ENCODE measurements at regions not wholly inside any gene's neighbourhood (a gene's known extent, or its start where the extent isn't known, plus 50 kb on each side); places are given as distances from the start of the nearest gene placed in this dataset.
A peak's percentile ranks its signal among the peaks of the same experiment; 100 is the strongest.
"Not testable (repeated sequence)": the region's sequence is repeated elsewhere in the genome, so short reads cannot be mapped to it uniquely, and the experiment has no call there.

GRCh38 chr6:13874191-13874549, 50.6 kb upstream of the RNF182 start:
- H3K36me3 ChIP-seq (ENCODE audit: insufficient read depth, low read length) = no peaks in the 10 kb centered on the region
- intact Hi-C loops (cut with micrococcal nuclease; ENCODE audit: unreplicated experiment) = loop anchor here (10.0 kb wide), 1 partner anchor 171 kb away; no protein-coding TSS in a partner anchor
- no peak overlapping the region for H3K27ac ChIP-seq (ENCODE audit: low read depth, low read length, poor library complexity, severe bottlenecking)
- no peaks in the 10 kb centered on the region for H3K79me2 ChIP-seq (ENCODE audit: insufficient read depth, low read depth, low read length)
- peak overlapping the region; percentile 68; the same call in 1 of the 2 replicates for H2AFZ ChIP-seq (ENCODE audit: low read length)
- no peaks in the 10 kb centered on the region for H3K9me3 ChIP-seq (ENCODE audit: low read length)
- no peaks in the 10 kb centered on the region for H3K9me2 ChIP-seq (ENCODE audit: insufficient read depth, low read length)
- no peak for DNase-seq (ENCODE audit: low spot score)
- TF ChIP-seq EZH2phosphoT487 (IDR thresholded peaks at IDR 0.05; ENCODE audit: borderline replicate concordance, low read depth, low read length) = no peak
- TF ChIP-seq CTCF (conservative IDR thresholded peaks at IDR 0.05; ENCODE audit: low read length) = no peak
- CTCF ChIA-PET (ENCODE audit: unreplicated experiment) = no interaction called here
- BruUV-seq (replicated peaks) = no TSS peak
- no peak overlapping the region for H3K4me3 ChIP-seq (ENCODE audit: low read depth, low read length, poor library complexity, severe bottlenecking)
- POLR2A ChIA-PET = interaction anchor here (0.8 kb wide), 1 partner anchor 13 kb away, joined by 3 read pairs; no protein-coding TSS in a partner anchor
- no peaks in the 10 kb centered on the region for H4K20me1 ChIP-seq (ENCODE audit: insufficient read depth, low read length)
- no peaks in the 10 kb centered on the region for H3K4me1 ChIP-seq (ENCODE audit: insufficient read depth, low read length, poor library complexity, severe bottlenecking)
- H3K4me2 ChIP-seq (ENCODE audit: low read length) = peak overlapping the region; percentile 44; the same call in 1 of the 2 replicates

DNA sequence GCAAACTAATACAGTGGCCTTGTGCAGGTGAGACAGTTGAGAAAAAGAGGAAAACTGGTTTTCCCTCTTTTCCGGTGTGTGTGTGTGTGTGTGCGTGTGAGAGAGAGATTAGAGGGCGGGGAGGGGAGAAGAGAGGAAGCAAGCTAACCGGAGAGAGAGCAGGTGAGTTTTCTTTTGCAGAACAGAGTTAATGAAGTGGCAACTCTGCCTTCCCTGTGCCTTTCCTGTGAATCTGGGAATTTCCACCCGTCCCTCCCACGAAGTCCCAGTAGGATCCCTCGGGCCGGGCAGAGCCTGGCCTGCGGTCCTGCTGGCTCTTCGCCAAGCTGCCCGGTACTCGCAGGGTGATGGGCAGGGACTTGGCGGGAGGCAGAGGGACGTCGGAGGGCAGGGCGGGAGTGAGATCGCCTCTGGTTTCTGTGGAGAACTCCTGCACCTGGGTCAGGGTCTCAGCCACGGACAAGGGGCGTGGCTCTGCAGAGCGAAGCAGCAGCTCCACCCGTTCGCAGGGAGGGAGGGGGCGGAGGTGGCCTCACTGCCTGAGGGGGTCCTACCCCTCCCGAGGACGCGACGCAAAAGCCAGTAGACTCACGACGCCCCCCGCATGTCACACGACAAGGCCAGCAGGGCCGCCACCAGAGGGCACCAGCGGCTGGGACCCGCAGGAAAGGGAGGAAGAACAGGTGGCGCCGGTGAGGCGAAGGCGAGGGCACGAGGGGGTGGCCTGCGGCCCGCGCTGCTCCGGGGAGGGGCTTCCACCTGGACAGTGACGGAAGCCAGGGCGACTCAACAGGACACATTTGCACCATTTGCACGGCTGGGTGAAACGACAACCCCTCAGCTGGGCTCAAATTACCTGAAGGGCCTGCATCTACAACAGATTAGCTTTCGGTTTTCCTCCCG, 51.2 kb upstream of the RNF182 start:
- peak; percentile 49 for DNase-seq (ENCODE audit: low spot score)
- Histone ChIP-seq H3K79me2 (ENCODE audit: insufficient read depth, low read depth, low read length) (no peaks in the 10 kb centered on the region), H3K4me2 (ENCODE audit: low read length) (peak overlapping the region; percentile 44; the same call in 1 of the 2 replicates), H3K4me3 (ENCODE audit: low read depth, low read length, poor library complexity, severe bottlenecking) (no peak overlapping the region), H3K9me3 (ENCODE audit: low read length) (no peaks in the 10 kb centered on the region), H3K4me1 (ENCODE audit: insufficient read depth, low read length, poor library complexity, severe bottlenecking) (no peaks in the 10 kb centered on the region), H3K27ac (ENCODE audit: low read depth, low read length, poor library complexity, severe bottlenecking) (no peak overlapping the region), H4K20me1 (ENCODE audit: insufficient read depth, low read length) (no peaks in the 10 kb centered on the region), H3K36me3 (ENCODE audit: insufficient read depth, low read length) (no peaks in the 10 kb centered on the region), H2AFZ (ENCODE audit: low read length) (peak overlapping the region; percentile 68; the same call in 1 of the 2 replicates), H3K9me2 (ENCODE audit: insufficient read depth, low read length) (no peaks in the 10 kb centered on the region)
- peak; percentile 84 for TF ChIP-seq CTCF (conservative IDR thresholded peaks at IDR 0.05; ENCODE audit: low read length)
- no peak for TF ChIP-seq EZH2phosphoT487 (IDR thresholded peaks at IDR 0.05; ENCODE audit: borderline replicate concordance, low read depth, low read length)
- POLR2A ChIA-PET = interaction anchor here (0.6 to 0.8 kb wide), 2 partner anchors 13 to 18 kb away, joined by 3 read pairs; no protein-coding TSS in a partner anchor
- no TSS peak for BruUV-seq (replicated peaks)
- CTCF ChIA-PET (ENCODE audit: unreplicated experiment) = no interaction called here
- intact Hi-C loops (cut with micrococcal nuclease; ENCODE audit: unreplicated experiment) = loop anchor here (2.0 to 10.0 kb wide), 2 partner anchors 171 to 193 kb away; no protein-coding TSS in a partner anchor

- Histone ChIP-seq H3K4me3 (ENCODE audit: low read depth, low read length, poor library complexity, severe bottlenecking) (no peak overlapping the region), H3K27ac (ENCODE audit: low read depth, low read length, poor library complexity, severe bottlenecking) (no peak overlapping the region), H3K9me3 (ENCODE audit: low read length) (no peaks in the 10 kb centered on the region), H3K9me2 (ENCODE audit: insufficient read depth, low read length) (no peaks in the 10 kb centered on the region), H2AFZ (ENCODE audit: low read length) (no peak overlapping the region), H4K20me1 (ENCODE audit: insufficient read depth, low read length) (no peaks in the 10 kb centered on the region), H3K36me3 (ENCODE audit: insufficient read depth, low read length) (no peaks in the 10 kb centered on the region), H3K4me1 (ENCODE audit: insufficient read depth, low read length, poor library complexity, severe bottlenecking) (no peaks in the 10 kb centered on the region), H3K79me2 (ENCODE audit: insufficient read depth, low read depth, low read length) (no peaks in the 10 kb centered on the region), H3K4me2 (ENCODE audit: low read length) (no peak overlapping the region)
- BruUV-seq (replicated peaks) = no TSS peak
- no peak for TF ChIP-seq EZH2phosphoT487 (IDR thresholded peaks at IDR 0.05; ENCODE audit: borderline replicate concordance, low read depth, low read length)
- no peak for TF ChIP-seq CTCF (conservative IDR thresholded peaks at IDR 0.05; ENCODE audit: low read length)
- intact Hi-C loops (cut with micrococcal nuclease; ENCODE audit: unreplicated experiment) = loop anchor here (2.0 to 10.0 kb wide), 2 partner anchors 172 to 194 kb away; no protein-coding TSS in a partner anchor
- no peak for DNase-seq (ENCODE audit: low spot score)
- POLR2A ChIA-PET = interaction anchor here (0.6 kb wide), 1 partner anchor 19 kb away, joined by 3 read pairs; no protein-coding TSS in a partner anchor
- CTCF ChIA-PET (ENCODE audit: unreplicated experiment) = no interaction called here
Measured at GRCh38 chr6:13872681-13873080, 52.1 kb upstream of the RNF182 start.

DNA sequence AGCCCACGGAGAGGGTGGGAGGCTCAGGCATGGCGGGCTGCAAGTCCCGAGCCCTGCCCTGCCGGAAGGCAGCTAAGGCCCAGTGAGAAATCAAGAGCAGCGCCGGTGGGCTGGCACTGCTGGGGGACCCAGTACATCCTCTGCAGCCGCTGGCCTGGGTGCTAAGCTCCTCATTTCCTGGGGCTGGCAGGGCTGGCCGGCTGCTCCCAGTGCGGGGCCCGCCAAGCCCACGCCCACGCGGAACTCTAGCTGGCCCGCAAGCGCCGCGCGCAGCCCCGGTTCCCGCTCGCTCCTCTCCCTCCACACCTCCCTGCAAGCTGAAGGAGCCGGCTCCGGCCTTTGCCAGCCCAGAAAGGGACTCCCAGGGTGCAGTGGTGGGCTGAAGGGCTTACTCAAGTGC, 52.7 kb upstream of the RNF182 start:
- H2AFZ ChIP-seq (ENCODE audit: low read length); DNase-seq (ENCODE audit: low spot score); H3K9me3 ChIP-seq (ENCODE audit: low read length); H3K4me3 ChIP-seq (ENCODE audit: low read depth, low read length, poor library complexity, severe bottlenecking); H3K9me2 ChIP-seq (ENCODE audit: insufficient read depth, low read length); H3K27ac ChIP-seq (ENCODE audit: low read depth, low read length, poor library complexity, severe bottlenecking); H3K4me2 ChIP-seq (ENCODE audit: low read length); BruUV-seq (replicated peaks); CTCF ChIA-PET (ENCODE audit: unreplicated experiment); H3K36me3 ChIP-seq (ENCODE audit: insufficient read depth, low read length); H4K20me1 ChIP-seq (ENCODE audit: insufficient read depth, low read length); H3K4me1 ChIP-seq (ENCODE audit: insufficient read depth, low read length, poor library complexity, severe bottlenecking); H3K79me2 ChIP-seq (ENCODE audit: insufficient read depth, low read depth, low read length): not testable (repeated sequence)
- POLR2A ChIA-PET = interaction anchor here (0.5 kb wide), 1 partner anchor 18 kb away, joined by 3 read pairs; no protein-coding TSS in a partner anchor
- intact Hi-C loops (cut with micrococcal nuclease; ENCODE audit: unreplicated experiment) = loop anchor here (2.0 to 10.0 kb wide), 2 partner anchors 173 to 195 kb away; no protein-coding TSS in a partner anchor

Measured in OCI-LY7 (cell line).